ENCODE measurements at regions not wholly inside any gene's neighbourhood (a gene's known extent, or its start where the extent isn't known, plus 50 kb on each side); places are given as distances from the start of the nearest gene placed in this dataset.
A peak's percentile ranks its signal among the peaks of the same experiment; 100 is the strongest.
"Not testable (repeated sequence)": the region's sequence is repeated elsewhere in the genome, so short reads cannot be mapped to it uniquely, and the experiment has no call there.

GRCh38 chr18:15164446-15164845 lies 416.5 kb downstream of the ANKRD30B start:
- H3K4me3 ChIP-seq (replicated peaks in 1 of 2; ENCODE audit: low read depth in 2 of 2, low read length in 2 of 2); DNase-seq (ENCODE audit: low read depth in 2 of 2): not testable (repeated sequence)

DNA sequence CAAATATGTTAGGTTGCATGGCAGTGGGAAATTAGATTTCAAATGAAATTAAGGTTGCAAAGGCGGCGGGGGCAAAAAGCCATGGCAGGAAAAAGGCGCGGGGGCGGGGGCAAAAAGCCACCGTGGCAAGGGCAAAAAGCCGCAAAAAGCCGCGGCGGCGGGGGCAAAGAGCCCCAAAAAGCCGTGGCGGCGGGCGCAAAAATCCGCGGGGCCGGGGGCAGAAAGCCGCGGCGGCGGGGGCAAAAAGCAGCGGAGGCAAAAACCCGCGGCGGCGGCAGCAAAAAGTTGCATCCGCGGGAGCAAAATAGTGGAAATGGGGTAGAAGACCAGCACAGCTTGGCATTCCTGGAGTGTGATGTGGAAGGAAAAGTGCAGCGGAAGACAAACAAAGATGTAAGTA lies 417.1 kb downstream of the ANKRD30B start:
- DNase-seq (ENCODE audit: low read depth in 2 of 2), result no peak
- H3K4me3 ChIP-seq (replicated peaks in 1 of 2; ENCODE audit: low read depth in 2 of 2, low read length in 2 of 2), result no peak overlapping the region
- TF ChIP-seq CTCF (IDR thresholded peaks at IDR 0.05; ENCODE audit: low read depth, low read length), result no peak

- not testable (repeated sequence) for H3K4me3 ChIP-seq (replicated peaks in 1 of 2; ENCODE audit: low read depth in 2 of 2, low read length in 2 of 2); DNase-seq (ENCODE audit: low read depth in 2 of 2)
Observed at GRCh38 chr18:15193028-15193427, 445.1 kb downstream of the ANKRD30B start.

DNA sequence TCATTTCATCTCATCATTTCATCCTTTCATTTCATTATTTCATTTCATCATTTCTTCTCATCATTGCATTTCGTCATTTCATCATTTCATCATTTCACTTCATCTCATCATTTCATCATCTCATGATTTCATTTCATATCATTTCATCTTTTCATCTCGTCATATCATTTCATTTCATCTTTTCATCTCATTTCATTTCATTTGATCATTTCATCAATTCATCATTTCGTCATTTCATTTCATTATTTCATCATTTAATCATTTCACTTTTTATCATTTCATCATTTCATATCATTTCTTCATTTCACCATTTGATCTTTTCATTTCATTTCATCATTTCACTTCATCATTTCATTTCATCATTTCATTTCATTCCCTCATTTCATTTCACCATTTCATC lies 445.8 kb downstream of the ANKRD30B start:
- not testable (repeated sequence) for DNase-seq (ENCODE audit: low read depth in 2 of 2); H3K4me3 ChIP-seq (replicated peaks in 1 of 2; ENCODE audit: low read depth in 2 of 2, low read length in 2 of 2)

DNA sequence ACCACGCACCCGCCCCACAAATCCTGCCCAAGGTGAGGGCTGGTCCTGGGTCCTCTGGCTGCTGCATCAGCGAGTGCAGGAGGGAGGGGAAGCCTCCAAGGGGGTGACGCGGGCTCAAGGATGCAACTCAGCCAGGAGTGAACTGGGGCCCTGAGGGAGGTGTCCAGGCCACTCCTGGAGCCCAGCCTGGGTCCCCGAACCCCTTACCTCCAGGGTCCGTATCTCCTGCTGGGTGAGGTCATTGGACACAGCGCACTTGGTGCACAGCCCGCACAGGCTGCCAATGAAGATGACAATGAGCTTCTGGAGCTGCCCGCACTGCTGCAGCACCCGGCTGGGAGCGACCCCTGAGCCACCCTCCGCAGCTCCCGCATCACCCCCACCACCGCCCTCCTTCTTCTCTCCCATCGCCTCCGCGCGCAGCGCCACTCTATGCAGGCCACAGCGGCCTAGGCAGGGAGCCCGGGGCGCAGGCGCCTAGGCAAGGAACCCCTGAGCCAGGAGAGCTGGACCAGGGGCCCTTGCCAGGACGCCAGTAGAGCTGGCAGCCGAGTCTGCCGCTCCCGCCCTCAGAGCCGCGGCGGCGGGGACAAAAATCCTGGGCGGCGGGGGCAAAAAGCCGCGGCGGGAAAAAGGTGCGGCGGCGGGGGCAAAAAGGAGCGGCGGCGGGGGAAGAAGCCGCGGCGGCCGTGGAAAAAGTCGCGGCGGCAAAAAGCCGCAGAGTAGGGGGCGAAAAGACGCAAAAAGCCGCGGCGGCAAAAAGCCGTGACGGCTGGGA lies 449.6 kb downstream of the ANKRD30B start:
- not testable (repeated sequence) for DNase-seq (ENCODE audit: low read depth in 2 of 2)
- peak overlapping the region in 1 of 2 donors; percentile 26 for H3K4me3 ChIP-seq (replicated peaks in 1 of 2; ENCODE audit: low read depth in 2 of 2, low read length in 2 of 2)

- TF ChIP-seq CTCF (IDR thresholded peaks at IDR 0.05; ENCODE audit: low read depth, low read length), result no peak
- no peak for DNase-seq (ENCODE audit: low read depth in 2 of 2)
- peak overlapping the region in 1 of 2 donors; percentile 26 for H3K4me3 ChIP-seq (replicated peaks in 1 of 2; ENCODE audit: low read depth in 2 of 2, low read length in 2 of 2)
Observed at GRCh38 chr18:15198116-15198389, 450.1 kb downstream of the ANKRD30B start.

Data from cardiac fibroblast (primary cell).